K562 (cell line): ENCODE measurements at regions not wholly inside any gene's neighbourhood (a gene's known extent, or its start where the extent isn't known, plus 50 kb on each side); places are given as distances from the start of the nearest gene placed in this dataset.

Experiments
- TEAD4 ChIP-seq, 2 experiments: sonication (generic) in 1 of 2; formaldehyde crosslinking in 1 of 2; IDR thresholded peaks; 2 replicates each; pipeline versions ENCODE4 v1.6.1 to v1.8.0; 2012 to 2022; ENCODE audit warnings: borderline replicate concordance in 1 of 2, inconsistent platforms in 1 of 2, low read length in 1 of 2, mild to moderate bottlenecking in 1 of 2, missing genetic modification reagents in 1 of 2
- ZNF174 ChIP-seq: fragments of 250-450 bp; sonication (Bioruptor Pico); IDR thresholded peaks from 2 replicates; pipeline ENCODE4 v1.4.0; 2020; ENCODE audit warnings: mild to moderate bottlenecking
- TF ChIP-seq, protein P1 (sequence below), 3 experiments: IDR thresholded peaks in 2 of 3; conservative IDR thresholded peaks in 1 of 3; 2 replicates each; pipeline ENCODE4 v1.5.1; 2011 to 2012; ENCODE audit warnings: low read length in 3 of 3, mild to moderate bottlenecking in 3 of 3, control low read depth in 2 of 3, improper control_type of control experiment in 1 of 3, inconsistent platforms in 1 of 3, low read depth in 1 of 3, mixed read lengths in 1 of 3, moderate library complexity in 1 of 3; ENCODE audit not compliant: insufficient read depth in 2 of 3
- TF ChIP-seq, protein P2 (sequence below): fragments of 450-650 bp; IDR thresholded peaks from 2 replicates; pipeline ENCODE4 v1.6.1; 2016; ENCODE audit warnings: antibody characterized with exemption
- TF ChIP-seq, protein P3 (sequence below): sonication (generic); formaldehyde crosslinking; IDR thresholded peaks from 2 replicates; pipeline ENCODE4 v1.8.1; 2023; ENCODE audit warnings: mild to moderate bottlenecking, missing genetic modification reagents, moderate library complexity

DNA sequence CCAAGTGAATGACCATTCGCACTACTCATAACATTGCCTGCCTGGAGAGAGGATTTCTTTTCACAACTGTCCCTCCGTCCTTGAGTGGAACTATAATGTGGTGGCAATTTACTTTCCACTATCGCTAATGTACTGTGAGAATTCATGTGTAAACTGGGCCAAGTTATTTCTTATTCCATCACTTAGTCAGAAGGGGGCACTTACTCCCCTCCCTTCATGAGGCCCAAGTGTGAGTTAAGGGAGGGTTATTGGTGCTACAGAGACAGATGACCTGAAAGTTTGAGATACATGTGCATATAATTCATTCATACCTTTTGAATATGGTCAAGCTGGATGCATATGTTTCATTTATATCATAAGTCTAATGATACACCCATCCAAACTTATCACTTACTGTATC is 65.2 kb upstream of the LOC128125822 start (continued):
- TF ChIP-seq, protein P1, sequence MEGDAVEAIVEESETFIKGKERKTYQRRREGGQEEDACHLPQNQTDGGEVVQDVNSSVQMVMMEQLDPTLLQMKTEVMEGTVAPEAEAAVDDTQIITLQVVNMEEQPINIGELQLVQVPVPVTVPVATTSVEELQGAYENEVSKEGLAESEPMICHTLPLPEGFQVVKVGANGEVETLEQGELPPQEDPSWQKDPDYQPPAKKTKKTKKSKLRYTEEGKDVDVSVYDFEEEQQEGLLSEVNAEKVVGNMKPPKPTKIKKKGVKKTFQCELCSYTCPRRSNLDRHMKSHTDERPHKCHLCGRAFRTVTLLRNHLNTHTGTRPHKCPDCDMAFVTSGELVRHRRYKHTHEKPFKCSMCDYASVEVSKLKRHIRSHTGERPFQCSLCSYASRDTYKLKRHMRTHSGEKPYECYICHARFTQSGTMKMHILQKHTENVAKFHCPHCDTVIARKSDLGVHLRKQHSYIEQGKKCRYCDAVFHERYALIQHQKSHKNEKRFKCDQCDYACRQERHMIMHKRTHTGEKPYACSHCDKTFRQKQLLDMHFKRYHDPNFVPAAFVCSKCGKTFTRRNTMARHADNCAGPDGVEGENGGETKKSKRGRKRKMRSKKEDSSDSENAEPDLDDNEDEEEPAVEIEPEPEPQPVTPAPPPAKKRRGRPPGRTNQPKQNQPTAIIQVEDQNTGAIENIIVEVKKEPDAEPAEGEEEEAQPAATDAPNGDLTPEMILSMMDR (IDR thresholded peaks at IDR 0.05 in 2 of 3, conservative IDR thresholded peaks at IDR 0.05 in 1 of 3; ENCODE audit: insufficient read depth in 2 of 3, low read depth in 1 of 3, low read length in 3 of 3) = 0 out of 6 replicates have a peak, but pooled peaks of 1 of the 3 experiments have one; percentile 4
- TF ChIP-seq, protein P2, sequence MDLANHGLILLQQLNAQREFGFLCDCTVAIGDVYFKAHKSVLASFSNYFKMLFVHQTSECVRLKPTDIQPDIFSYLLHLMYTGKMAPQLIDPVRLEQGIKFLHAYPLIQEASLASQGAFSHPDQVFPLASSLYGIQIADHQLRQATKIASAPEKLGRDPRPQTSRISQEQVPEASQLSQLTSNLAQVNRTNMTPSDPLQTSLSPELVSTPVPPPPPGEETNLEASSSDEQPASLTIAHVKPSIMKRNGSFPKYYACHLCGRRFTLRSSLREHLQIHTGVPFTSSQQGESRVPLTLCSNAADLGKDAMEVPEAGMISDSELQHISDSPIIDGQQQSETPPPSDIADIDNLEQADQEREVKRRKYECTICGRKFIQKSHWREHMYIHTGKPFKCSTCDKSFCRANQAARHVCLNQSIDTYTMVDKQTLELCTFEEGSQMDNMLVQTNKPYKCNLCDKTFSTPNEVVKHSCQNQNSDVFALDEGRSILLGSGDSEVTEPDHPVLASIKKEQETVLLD = no peak
- TF ChIP-seq, protein P3, sequence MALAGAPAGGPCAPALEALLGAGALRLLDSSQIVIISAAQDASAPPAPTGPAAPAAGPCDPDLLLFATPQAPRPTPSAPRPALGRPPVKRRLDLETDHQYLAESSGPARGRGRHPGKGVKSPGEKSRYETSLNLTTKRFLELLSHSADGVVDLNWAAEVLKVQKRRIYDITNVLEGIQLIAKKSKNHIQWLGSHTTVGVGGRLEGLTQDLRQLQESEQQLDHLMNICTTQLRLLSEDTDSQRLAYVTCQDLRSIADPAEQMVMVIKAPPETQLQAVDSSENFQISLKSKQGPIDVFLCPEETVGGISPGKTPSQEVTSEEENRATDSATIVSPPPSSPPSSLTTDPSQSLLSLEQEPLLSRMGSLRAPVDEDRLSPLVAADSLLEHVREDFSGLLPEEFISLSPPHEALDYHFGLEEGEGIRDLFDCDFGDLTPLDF (CRISPR knock-in tag) = no peak
- no peak for TF ChIP-seq TEAD4 (IDR thresholded peaks at IDR 0.05; ENCODE audit: low read length)
- TF ChIP-seq TEAD4 (CRISPR knock-in tag; IDR thresholded peaks at IDR 0.05; ENCODE audit: borderline replicate concordance) = no peak
- no peak for TF ChIP-seq ZNF174
